Ectodermal cell (in vitro differentiated cells): ENCODE measurements at regions not wholly inside any gene's neighbourhood (a gene's known extent, or its start where the extent isn't known, plus 50 kb on each side); places are given as distances from the start of the nearest gene placed in this dataset.

Source experiments
- H3K27ac ChIP-seq: 2 replicates; pipeline ENCODE4 v1.7.0; 2013; ENCODE audit warnings: mild to moderate bottlenecking, low read depth, low read length; ENCODE audit not compliant: insufficient read depth, poor library complexity, severe bottlenecking
- H3K27me3 ChIP-seq: 2 replicates; pipeline ENCODE4 v1.7.0; 2013; ENCODE audit warnings: mild to moderate bottlenecking, low read length; ENCODE audit not compliant: insufficient read depth, control insufficient read depth, poor library complexity, severe bottlenecking
- H3K36me3 ChIP-seq: one replicate; pipeline ENCODE4 v1.7.0; 2013; ENCODE audit warnings: low read length; ENCODE audit not compliant: control insufficient read depth, insufficient read depth
- H3K4me1 ChIP-seq: one replicate; pipeline ENCODE4 v1.7.0; 2013; ENCODE audit warnings: low read length; ENCODE audit not compliant: control insufficient read depth, insufficient read depth
- H3K4me3 ChIP-seq: 2 replicates; pipeline ENCODE4 v1.7.0; 2013; ENCODE audit warnings: low read depth, low read length, control low read depth; ENCODE audit not compliant: insufficient read depth
- H3K9me3 ChIP-seq: 2 replicates; pipeline ENCODE4 v1.7.0; 2013; ENCODE audit warnings: mild to moderate bottlenecking, low read length, moderate library complexity; ENCODE audit not compliant: control insufficient read depth
- WGBS, 2 experiments: methylation state at CpG; one replicate each; pipeline ENCODE4 v1.1.7; 2013; ENCODE audit warnings: missing lambda C conversion rate in 2 of 2; 5-methylcytosine and 5-hydroxymethylcytosine counted together

DNA sequence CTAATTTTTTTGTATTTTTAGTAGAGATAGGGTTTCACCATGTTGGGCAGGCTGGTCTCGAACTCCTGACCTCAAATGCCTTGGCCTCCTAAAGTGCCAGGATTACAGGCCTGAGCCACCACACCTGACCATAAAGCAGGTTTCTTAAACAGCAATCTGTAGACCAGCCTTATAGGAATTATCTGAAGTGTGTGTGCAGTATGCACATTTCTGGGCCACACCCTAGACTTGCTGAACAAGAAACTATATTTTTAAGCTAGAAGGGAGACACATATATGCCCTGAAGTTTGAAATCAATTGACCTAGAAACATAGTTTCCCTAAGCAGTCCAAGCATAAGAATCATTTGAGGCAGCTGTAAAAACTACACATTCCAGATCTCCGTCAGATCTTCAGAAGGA, 805.7 kb downstream of the TUSC7 start:
- H3K27me3 ChIP-seq = no peaks in the 10 kb centered on the region
- 92 to 98% methylated on average over 2 of the region's 2 CpGs for WGBS, 2 experiments
- peaks cover 5% of the 10 kb centered on the region for H3K4me1 ChIP-seq
- no peak overlapping the region for H3K27ac ChIP-seq
- H3K36me3 ChIP-seq = no peaks in the 10 kb centered on the region
- no peak overlapping the region for H3K4me3 ChIP-seq
- no peaks in the 10 kb centered on the region for H3K9me3 ChIP-seq

DNA sequence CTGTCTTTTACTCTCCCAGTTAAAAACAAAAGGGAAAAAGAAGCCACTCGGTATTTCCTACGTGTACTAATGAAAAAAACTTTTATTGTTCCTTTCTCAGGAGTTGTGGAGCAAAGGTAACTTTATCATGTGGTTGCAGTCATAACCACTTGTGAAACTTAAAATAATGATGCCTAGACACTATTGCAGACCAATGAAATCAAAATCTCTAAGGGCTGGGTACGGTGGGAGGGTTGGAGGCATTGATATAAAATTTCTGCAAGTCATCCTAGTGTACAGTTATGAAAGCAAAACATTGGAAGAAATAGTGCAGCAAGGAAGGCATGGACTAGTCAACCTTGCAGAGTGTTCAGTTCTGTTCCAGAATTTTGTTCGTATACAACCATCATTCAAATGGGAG, 808.8 kb downstream of the TUSC7 start:
- Histone ChIP-seq H3K4me3 (no peak overlapping the region), H3K27me3 (no peaks in the 10 kb centered on the region), H3K4me1 (peaks cover 7% of the 10 kb centered on the region), H3K9me3 (no peaks in the 10 kb centered on the region), H3K36me3 (no peaks in the 10 kb centered on the region), H3K27ac (no peak overlapping the region)
- 97 to 100% methylated on average over 4 of the region's 4 CpGs for WGBS, 2 experiments

DNA sequence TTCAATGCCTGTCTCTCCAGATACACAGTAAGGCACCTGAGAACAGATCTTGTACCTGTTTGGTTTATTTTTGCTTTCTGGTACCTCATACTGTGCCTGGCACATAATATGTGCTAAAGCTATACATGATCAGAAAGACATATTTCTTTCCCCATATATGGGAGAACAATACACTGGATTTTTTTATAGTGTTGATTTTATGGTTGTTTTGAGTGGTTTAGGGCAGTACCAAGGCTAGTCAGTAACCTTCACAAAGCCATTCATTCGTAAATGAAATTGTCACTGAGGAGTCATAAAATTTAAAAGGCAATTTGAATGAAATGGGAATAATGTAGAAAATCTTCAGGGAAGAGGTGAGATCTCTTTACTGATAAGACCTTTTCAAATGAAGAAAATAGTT, 810.2 kb downstream of the TUSC7 start:
- H3K9me3 ChIP-seq = no peaks in the 10 kb centered on the region
- H3K4me1 ChIP-seq = peaks cover 7% of the 10 kb centered on the region
- 92 to 100% methylated on average over 1 of the region's 1 CpG for WGBS, 2 experiments
- no peaks in the 10 kb centered on the region for H3K36me3 ChIP-seq
- H3K27ac ChIP-seq = no peak overlapping the region
- no peaks in the 10 kb centered on the region for H3K27me3 ChIP-seq
- H3K4me3 ChIP-seq = no peak overlapping the region

DNA sequence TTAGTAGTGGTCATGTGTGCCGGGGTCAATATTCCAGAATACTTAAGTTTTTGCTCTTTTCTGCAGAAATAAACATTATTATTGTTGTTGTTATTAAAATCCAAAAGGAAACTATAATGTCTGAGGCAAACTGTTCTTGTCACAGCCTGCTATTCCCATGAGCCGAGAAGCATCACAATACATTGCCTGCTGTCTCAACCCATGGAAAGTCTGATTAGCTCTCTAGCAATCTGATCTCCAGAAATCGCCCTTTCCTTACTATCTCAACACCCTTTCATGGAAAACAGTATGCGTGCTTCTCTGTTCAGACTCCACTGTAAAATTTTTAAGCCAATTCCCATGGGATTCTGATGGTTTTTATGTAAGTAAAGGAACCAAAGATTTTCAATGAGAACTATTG, 811.0 kb downstream of the TUSC7 start:
- Histone ChIP-seq H3K36me3 (no peaks in the 10 kb centered on the region), H3K4me3 (no peak overlapping the region), H3K27ac (peak overlapping the region; percentile 36), H3K27me3 (no peaks in the 10 kb centered on the region), H3K4me1 (peaks cover 7% of the 10 kb centered on the region), H3K9me3 (no peaks in the 10 kb centered on the region)
- 75 to 81% methylated on average over 3 to 4 of the region's 4 CpGs for WGBS, 2 experiments

DNA sequence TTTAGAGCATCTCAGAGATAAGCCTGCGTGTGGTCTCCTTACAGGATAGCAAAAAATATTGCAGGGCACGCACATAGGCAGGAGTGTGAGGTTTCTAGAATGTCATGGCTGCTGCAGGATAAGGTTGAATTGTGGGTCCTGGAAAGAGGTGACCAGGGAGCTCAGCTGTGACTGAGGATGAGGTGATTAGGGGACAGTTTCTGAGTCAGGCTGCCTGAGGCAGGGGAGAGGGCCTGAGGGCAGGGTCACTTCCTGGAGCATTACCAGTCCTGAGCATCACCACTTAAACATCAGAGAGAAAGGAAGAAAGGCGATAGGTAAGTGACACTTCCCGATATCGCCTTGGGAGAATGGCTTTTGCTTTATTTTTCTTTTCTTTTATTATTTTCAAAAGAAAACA, 813.8 kb downstream of the TUSC7 start:
- no peak overlapping the region for H3K27ac ChIP-seq
- H3K9me3 ChIP-seq = no peaks in the 10 kb centered on the region
- H3K36me3 ChIP-seq = no peaks in the 10 kb centered on the region
- no peaks in the 10 kb centered on the region for H3K27me3 ChIP-seq
- peaks cover 7% of the 10 kb centered on the region for H3K4me1 ChIP-seq
- no peak overlapping the region for H3K4me3 ChIP-seq
- WGBS, 2 experiments = 87 to 97% methylated on average over 2 to 4 of the region's 5 CpGs

DNA sequence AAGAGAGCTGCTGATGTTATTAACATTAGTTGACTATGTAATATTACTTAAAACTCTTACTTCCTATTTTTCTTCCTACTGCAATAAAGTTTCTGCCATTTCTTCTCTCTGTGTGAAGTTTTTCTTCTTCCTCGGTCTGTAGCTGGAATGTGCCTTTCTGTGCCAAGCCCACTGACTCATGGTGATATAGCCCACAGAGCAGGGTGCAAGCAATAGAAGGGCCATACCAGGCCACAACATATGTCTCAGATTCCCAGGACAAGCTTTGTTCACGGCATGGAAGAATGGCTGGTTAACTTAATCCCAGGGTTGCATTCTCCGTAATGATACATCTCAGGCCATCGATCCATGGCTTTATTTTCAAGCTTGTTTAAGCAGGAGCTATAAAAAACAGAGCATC, 815.3 kb downstream of the TUSC7 start:
- H3K36me3 ChIP-seq = no peaks in the 10 kb centered on the region
- peaks cover 7% of the 10 kb centered on the region for H3K4me1 ChIP-seq
- no peaks in the 10 kb centered on the region for H3K9me3 ChIP-seq
- H3K4me3 ChIP-seq = no peak overlapping the region
- no peaks in the 10 kb centered on the region for H3K27me3 ChIP-seq
- H3K27ac ChIP-seq = no peak overlapping the region
- 81 to 84% methylated on average over 4 of the region's 4 CpGs for WGBS, 2 experiments

DNA sequence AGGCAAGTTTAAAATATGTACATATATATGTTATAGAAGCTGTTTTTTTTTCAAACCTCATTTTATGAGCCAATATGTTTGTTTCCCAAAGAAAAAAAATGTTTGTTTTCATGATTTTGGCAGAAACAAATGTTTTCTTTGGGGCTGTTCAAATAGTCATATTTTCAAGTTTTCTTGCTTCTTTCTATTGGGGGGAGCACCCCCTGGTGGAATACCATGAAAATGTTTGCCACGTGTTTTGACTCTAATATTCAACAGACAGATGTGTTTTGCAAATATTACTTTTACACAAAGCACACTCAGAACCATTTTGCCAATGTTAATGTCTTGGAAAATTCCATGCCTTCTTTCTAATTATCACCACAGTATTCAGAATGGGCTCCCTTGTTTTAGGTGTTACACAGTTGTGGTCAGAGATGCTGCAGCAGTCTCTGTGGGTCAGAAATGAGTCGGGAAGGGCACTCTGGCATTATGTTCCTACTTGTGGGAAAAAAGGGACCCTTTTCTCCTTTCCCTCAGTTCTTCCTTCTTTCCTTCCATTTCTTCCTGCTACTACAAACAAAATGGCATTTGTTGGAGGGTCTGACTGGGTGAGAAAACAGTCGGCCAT, 817.0 kb downstream of the TUSC7 start:
- Histone ChIP-seq H3K27ac (no peak overlapping the region), H3K9me3 (no peaks in the 10 kb centered on the region), H3K4me3 (no peak overlapping the region), H3K4me1 (no peaks in the 10 kb centered on the region), H3K36me3 (no peaks in the 10 kb centered on the region), H3K27me3 (no peaks in the 10 kb centered on the region)
- 75 to 96% methylated on average over 2 to 3 of the region's 3 CpGs for WGBS, 2 experiments

DNA sequence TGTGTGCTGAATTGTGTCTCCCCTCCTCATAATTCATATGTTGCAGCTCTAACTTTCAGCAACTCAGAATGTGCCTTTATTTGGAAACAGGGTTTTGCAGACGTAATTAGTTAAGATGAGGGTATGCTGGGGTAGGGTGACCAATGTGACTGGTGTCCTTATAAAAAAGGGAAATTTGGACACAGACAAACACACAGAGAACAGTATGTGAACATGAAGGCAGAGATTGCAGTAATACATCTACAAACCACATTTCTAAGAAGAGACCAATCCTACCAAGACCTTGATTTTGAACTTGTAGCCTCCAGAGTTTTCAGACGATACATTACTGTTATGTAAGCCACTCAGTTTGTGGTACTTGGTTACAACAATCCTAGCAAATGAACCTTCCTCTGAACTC, 817.8 kb downstream of the TUSC7 start:
- Histone ChIP-seq H3K27ac (no peak overlapping the region), H3K36me3 (no peaks in the 10 kb centered on the region), H3K4me3 (no peak overlapping the region), H3K27me3 (no peaks in the 10 kb centered on the region), H3K9me3 (no peaks in the 10 kb centered on the region), H3K4me1 (no peaks in the 10 kb centered on the region)
- WGBS, 2 experiments = 92 to 93% methylated on average over 2 of the region's 2 CpGs

DNA sequence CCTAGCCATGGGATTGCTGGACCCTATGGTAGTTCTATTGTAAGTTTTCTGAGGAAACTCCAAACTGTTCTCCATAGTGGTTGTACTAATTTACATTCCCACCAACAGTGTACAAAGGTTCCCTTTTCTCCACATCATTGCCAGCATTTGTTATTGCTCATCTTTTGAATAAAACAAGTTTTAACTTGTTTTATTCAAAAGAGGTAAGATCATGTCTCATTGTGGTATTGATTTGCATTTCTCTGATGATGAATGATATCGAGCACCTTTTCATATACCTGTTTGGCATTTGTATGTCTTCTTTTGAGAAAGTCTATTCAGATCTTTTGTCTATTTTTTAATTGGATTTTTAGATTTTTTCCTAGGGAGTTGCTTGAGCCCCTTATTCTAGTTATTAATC, 819.1 kb downstream of the TUSC7 start:
- no peaks in the 10 kb centered on the region for H3K36me3 ChIP-seq
- 92 to 96% methylated on average over 1 of the region's 1 CpG for WGBS, 2 experiments
- H3K4me1 ChIP-seq = no peaks in the 10 kb centered on the region
- H3K9me3 ChIP-seq = no peaks in the 10 kb centered on the region
- H3K4me3 ChIP-seq = no peak overlapping the region
- no peak overlapping the region for H3K27ac ChIP-seq
- H3K27me3 ChIP-seq = no peaks in the 10 kb centered on the region

DNA sequence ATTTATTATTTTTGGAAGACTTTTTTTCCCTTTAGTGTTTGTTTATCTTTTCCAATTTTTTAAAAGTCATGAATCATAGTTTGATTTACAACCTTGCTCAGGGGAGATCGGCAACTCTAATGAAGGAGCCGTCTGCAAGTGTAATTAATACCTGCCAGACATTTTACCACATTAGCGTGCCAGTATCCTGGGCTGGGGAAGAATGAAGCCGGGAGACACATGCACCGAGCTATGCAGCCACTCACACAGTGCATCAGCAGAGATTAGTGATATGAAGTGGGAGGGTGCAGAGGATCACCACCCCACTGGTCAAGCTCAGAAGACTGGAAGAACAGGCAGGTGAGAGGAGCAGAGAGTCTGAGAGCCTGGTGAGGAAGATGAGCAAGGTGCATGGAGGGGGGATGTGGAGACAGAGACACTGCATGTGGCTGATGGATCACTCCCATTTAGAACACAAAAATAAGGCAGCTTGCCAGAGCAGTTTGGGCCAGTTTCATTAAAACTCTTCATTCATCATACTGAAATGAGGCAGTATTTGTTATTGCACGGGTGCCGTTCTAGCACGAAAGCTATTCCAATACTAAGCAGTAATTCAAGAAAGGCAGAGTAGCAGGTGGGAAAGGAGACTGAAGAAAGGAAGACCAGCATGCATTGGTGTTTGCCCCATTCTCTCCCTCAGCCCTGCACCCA, 821.6 kb downstream of the TUSC7 start:
- Histone ChIP-seq H3K36me3 (no peaks in the 10 kb centered on the region), H3K4me3 (no peak overlapping the region), H3K27me3 (no peaks in the 10 kb centered on the region), H3K4me1 (no peaks in the 10 kb centered on the region), H3K27ac (no peak overlapping the region), H3K9me3 (no peaks in the 10 kb centered on the region)
- WGBS, 2 experiments = 95 to 97% methylated on average over 8 of the region's 8 CpGs
